KMS-11 (cell line): ENCODE measurements at regions not wholly inside any gene's neighbourhood (a gene's known extent, or its start where the extent isn't known, plus 50 kb on each side); places are given as distances from the start of the nearest gene placed in this dataset.

ENCODE experiments used
- H2AFZ ChIP-seq: fragments of 200-600 bp; sonication (generic); 2 replicates; pipeline ENCODE4 v1.6.1; 2016; ENCODE audit warnings: antibody characterized with exemption, mixed run types, low read depth
- H3K27ac ChIP-seq: fragments of 200-600 bp; sonication (generic); 2 replicates; pipeline ENCODE4 v1.6.1; 2016; ENCODE audit warnings: mild to moderate bottlenecking, mixed run types
- H3K27me3 ChIP-seq: fragments of 200-600 bp; sonication (generic); 2 replicates; pipeline ENCODE4 v1.6.1; 2017; ENCODE audit warnings: mild to moderate bottlenecking, low read depth, mixed run types, moderate library complexity; ENCODE audit not compliant: insufficient read depth
- H3K36me3 ChIP-seq: fragments of 200-600 bp; sonication (generic); 2 replicates; pipeline ENCODE4 v1.6.1; 2017; ENCODE audit warnings: mild to moderate bottlenecking, mixed run types; ENCODE audit not compliant: insufficient read depth
- H3K4me1 ChIP-seq: fragments of 200-600 bp; sonication (generic); 2 replicates; pipeline ENCODE4 v1.6.1; 2016; ENCODE audit warnings: mild to moderate bottlenecking, low read depth, mixed run types; ENCODE audit not compliant: poor library complexity, severe bottlenecking
- H3K4me2 ChIP-seq: fragments of 200-600 bp; sonication (generic); 2 replicates; pipeline ENCODE4 v1.7.0; 2016; ENCODE audit warnings: mild to moderate bottlenecking, mixed run types
- H3K4me3 ChIP-seq: fragments of 200-600 bp; sonication (generic); IDR thresholded peaks from 2 replicates; pipeline ENCODE4 v1.6.1; 2017; ENCODE audit warnings: low read depth, low read length, mixed read lengths; ENCODE audit not compliant: insufficient read depth
- H3K79me2 ChIP-seq: fragments of 200-600 bp; sonication (generic); 2 replicates; pipeline ENCODE4 v1.6.1; 2016; ENCODE audit warnings: low read depth, mixed run types; ENCODE audit not compliant: insufficient read depth
- H3K9ac ChIP-seq: fragments of 200-600 bp; sonication (generic); 2 replicates; pipeline ENCODE4 v1.6.1; 2016; ENCODE audit warnings: mild to moderate bottlenecking, mixed run types
- H4K20me1 ChIP-seq: fragments of 200-600 bp; sonication (generic); 2 replicates; pipeline ENCODE4 v1.6.1; 2016; ENCODE audit warnings: mild to moderate bottlenecking, mixed run types; ENCODE audit not compliant: insufficient read depth
- CTCF ChIP-seq: fragments of 200-600 bp; sonication (generic); conservative IDR thresholded peaks from 2 replicates; pipeline ENCODE4 v1.6.1; 2017; ENCODE audit warnings: low read depth, mild to moderate bottlenecking, antibody characterized with exemption, low read length, moderate library complexity, mixed read lengths

- no peak overlapping the region for H3K4me3 ChIP-seq
- H4K20me1 ChIP-seq: no peaks in the 10 kb centered on the region
- no peak overlapping the region for H3K4me2 ChIP-seq
- no peak for TF ChIP-seq CTCF
- no peaks in the 10 kb centered on the region for H3K27me3 ChIP-seq
- H3K36me3 ChIP-seq: no peaks in the 10 kb centered on the region
- H3K27ac ChIP-seq: no peak overlapping the region
- no peak overlapping the region for H3K9ac ChIP-seq
- no peaks in the 10 kb centered on the region for H3K79me2 ChIP-seq
- H3K4me1 ChIP-seq: no peaks in the 10 kb centered on the region
- H2AFZ ChIP-seq: no peak overlapping the region
Measured at GRCh38 chr5:113806250-113806649, 292.8 kb downstream of the YTHDC2 start.

GRCh38 chr5:113806904-113807303 is 293.4 kb downstream of the YTHDC2 start:
- Histone ChIP-seq H3K4me3 (no peak overlapping the region), H3K79me2 (no peaks in the 10 kb centered on the region), H3K27me3 (no peaks in the 10 kb centered on the region), H2AFZ (no peak overlapping the region), H4K20me1 (no peaks in the 10 kb centered on the region), H3K27ac (no peak overlapping the region), H3K4me2 (no peak overlapping the region), H3K9ac (no peak overlapping the region), H3K4me1 (no peaks in the 10 kb centered on the region), H3K36me3 (no peaks in the 10 kb centered on the region)
- no peak for TF ChIP-seq CTCF

GRCh38 chr5:113807427-113807991 is 294.0 kb downstream of the YTHDC2 start:
- no peak overlapping the region for H3K4me3 ChIP-seq
- no peak overlapping the region for H3K27ac ChIP-seq
- H4K20me1 ChIP-seq: no peaks in the 10 kb centered on the region
- no peaks in the 10 kb centered on the region for H3K36me3 ChIP-seq
- H3K4me1 ChIP-seq: no peaks in the 10 kb centered on the region
- no peak overlapping the region for H2AFZ ChIP-seq
- H3K9ac ChIP-seq: no peak overlapping the region
- H3K27me3 ChIP-seq: no peaks in the 10 kb centered on the region
- no peak for TF ChIP-seq CTCF
- H3K4me2 ChIP-seq: no peak overlapping the region
- H3K79me2 ChIP-seq: no peaks in the 10 kb centered on the region

GRCh38 chr5:113808956-113809355 is 295.5 kb downstream of the YTHDC2 start:
- H3K27me3 ChIP-seq: no peaks in the 10 kb centered on the region

More at GRCh38 chr5:113808956-113809355, 295.5 kb downstream of the YTHDC2 start:
- no peak overlapping the region for H3K4me3 ChIP-seq
- no peaks in the 10 kb centered on the region for H3K36me3 ChIP-seq
- no peaks in the 10 kb centered on the region for H4K20me1 ChIP-seq
- H3K4me2 ChIP-seq: no peak overlapping the region
- no peak overlapping the region for H2AFZ ChIP-seq
- TF ChIP-seq CTCF: no peak
- no peaks in the 10 kb centered on the region for H3K79me2 ChIP-seq
- no peak overlapping the region for H3K27ac ChIP-seq
- H3K9ac ChIP-seq: no peak overlapping the region
- no peaks in the 10 kb centered on the region for H3K4me1 ChIP-seq
